Lower leg skin (tissue), 4 donors: ENCODE measurements at regions not wholly inside any gene's neighbourhood (a gene's known extent, or its start where the extent isn't known, plus 50 kb on each side); places are given as distances from the start of the nearest gene placed in this dataset.

ENCODE experiments used
- DNase-seq, 2 donors: peaks; one replicate each; pipeline ENCODE4 v3.0.0-alpha.2; 2019; ENCODE audit warnings: low spot score in 2 of 2
- H3K4me3 ChIP-seq: fragments of 200-600 bp; sonication (generic); 2 replicates; pipeline ENCODE4 v1.5.1; 2017; ENCODE audit warnings: mild to moderate bottlenecking, low read depth; ENCODE audit not compliant: poor library complexity, severe bottlenecking
- CTCF ChIP-seq, 3 donors: fragments of 450-650 bp; IDR thresholded peaks; one replicate each; pipeline ENCODE4 v1.5.1; 2016; ENCODE audit warnings: antibody characterized with exemption in 3 of 3, mild to moderate bottlenecking in 3 of 3, moderate library complexity in 2 of 3
- POLR2A ChIP-seq, 2 donors: fragments of 450-650 bp; IDR thresholded peaks; one replicate each; pipeline ENCODE4 v1.6.1; 2016 to 2017; ENCODE audit warnings: antibody characterized with exemption in 2 of 2, mild to moderate bottlenecking in 1 of 2, moderate library complexity in 1 of 2
- WGBS, 2 donors: methylation state at CpG; one replicate each; pipeline ENCODE4 v1.1.5; 2018; 5-methylcytosine and 5-hydroxymethylcytosine counted together
- intact Hi-C: fragments of 100-400 bp; cut with DNase I; formaldehyde crosslinking; loops from one replicate; pipeline ENCODE4 v1.15.0; 2023; ENCODE audit warnings: low total_unique reads

GRCh38 chr17:33964344-33964979 lies 290.6 kb upstream of the CCL2 start:
- WGBS, 2 donors, result 62 to 65% methylated on average over 5 of the region's 5 CpGs
- intact Hi-C loops, result no loop called here
- no peak for DNase-seq
- no peak overlapping the region for H3K4me3 ChIP-seq
- TF ChIP-seq POLR2A (IDR thresholded peaks at IDR 0.05) (no peak), CTCF (IDR thresholded peaks at IDR 0.05) (no peak)

- intact Hi-C loops, result no loop called here
- no peak overlapping the region for H3K4me3 ChIP-seq
- 80 to 84% methylated on average over 9 of the region's 9 CpGs for WGBS, 2 donors
- TF ChIP-seq POLR2A (IDR thresholded peaks at IDR 0.05) (no peak), CTCF (IDR thresholded peaks at IDR 0.05) (no peak)
- DNase-seq, result no peak
Observed at GRCh38 chr17:33966410-33967059, 288.6 kb upstream of the CCL2 start.

- TF ChIP-seq POLR2A (IDR thresholded peaks at IDR 0.05) (no peak), CTCF (IDR thresholded peaks at IDR 0.05) (no peak)
- WGBS, 2 donors, result 55 to 59% methylated on average over 8 of the region's 8 CpGs
- H3K4me3 ChIP-seq, result no peak overlapping the region
- DNase-seq, result no peak
- intact Hi-C loops, result no loop called here
Observed at GRCh38 chr17:33967608-33968349, 287.3 kb upstream of the CCL2 start.

GRCh38 chr17:33968350-33969044 lies 286.6 kb upstream of the CCL2 start:
- intact Hi-C loops, result no loop called here
- no peak for DNase-seq
- no peak overlapping the region for H3K4me3 ChIP-seq
- 54 to 55% methylated on average over 9 of the region's 9 CpGs for WGBS, 2 donors
- TF ChIP-seq CTCF (IDR thresholded peaks at IDR 0.05) (no peak), POLR2A (IDR thresholded peaks at IDR 0.05) (no peak)

- WGBS, 2 donors, result 64 to 73% methylated on average over 5 of the region's 5 CpGs
- no peak for TF ChIP-seq POLR2A (IDR thresholded peaks at IDR 0.05)
- no peak for TF ChIP-seq CTCF (IDR thresholded peaks at IDR 0.05)
- no peak for DNase-seq
- intact Hi-C loops, result no loop called here
- H3K4me3 ChIP-seq, result no peak overlapping the region
Observed at GRCh38 chr17:33970279-33970678, 284.8 kb upstream of the CCL2 start.
